ENCODE measurements at regions not wholly inside any gene's neighbourhood (a gene's known extent, or its start where the extent isn't known, plus 50 kb on each side); places are given as distances from the start of the nearest gene placed in this dataset.
"Not testable (repeated sequence)": the region's sequence is repeated elsewhere in the genome, so short reads cannot be mapped to it uniquely, and the experiment has no call there.

DNA sequence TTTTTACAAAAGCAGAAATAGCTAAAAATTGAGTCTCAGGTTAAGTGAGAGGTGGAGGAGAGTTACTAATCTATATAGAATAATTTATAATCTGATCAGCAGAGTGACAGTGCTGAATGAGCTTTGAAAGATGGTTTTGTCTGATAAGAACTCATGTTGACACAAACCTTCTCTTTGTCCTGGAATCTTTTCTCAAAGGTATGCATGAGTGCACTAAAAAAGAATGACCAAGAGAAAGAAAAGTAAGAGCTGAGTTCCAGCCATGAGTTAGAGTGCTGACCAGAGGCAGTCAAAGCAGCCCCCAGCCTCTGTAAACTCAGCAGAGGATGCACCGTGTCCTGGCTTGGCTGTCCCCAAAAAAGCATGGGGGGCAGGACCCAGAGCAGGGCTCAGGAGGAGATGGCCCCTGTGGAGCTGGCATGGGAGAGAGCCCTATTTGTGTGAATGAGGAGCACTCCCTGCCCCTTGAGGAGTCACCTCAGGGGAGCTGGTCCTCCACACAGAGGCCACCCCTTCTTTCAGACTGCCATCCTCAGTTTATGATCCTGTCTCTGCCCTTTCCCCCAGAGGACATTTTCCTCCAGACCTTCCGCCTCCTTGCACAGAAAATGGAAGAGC is 129.8 kb downstream of the SEC23A start:
- no peak for DNase-seq

DNA sequence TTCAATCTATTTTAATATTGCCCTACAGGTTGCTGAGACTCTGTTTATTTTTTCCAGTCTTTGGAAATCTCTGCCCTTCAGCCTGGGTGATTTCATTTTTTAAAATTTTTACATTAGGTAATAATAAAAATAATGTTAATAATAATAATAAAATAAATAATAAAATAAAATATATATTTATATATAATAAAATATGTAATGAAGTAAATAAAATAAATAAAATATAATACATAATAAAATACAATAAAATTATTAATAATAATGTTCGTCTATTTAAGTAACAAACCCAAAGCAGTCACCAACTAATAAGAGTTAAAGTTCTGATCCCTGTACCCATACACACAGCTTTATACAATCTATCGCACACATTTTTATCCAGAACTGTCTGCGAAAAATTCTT is 130.5 kb downstream of the SEC23A start:
- no peak for DNase-seq

DNA sequence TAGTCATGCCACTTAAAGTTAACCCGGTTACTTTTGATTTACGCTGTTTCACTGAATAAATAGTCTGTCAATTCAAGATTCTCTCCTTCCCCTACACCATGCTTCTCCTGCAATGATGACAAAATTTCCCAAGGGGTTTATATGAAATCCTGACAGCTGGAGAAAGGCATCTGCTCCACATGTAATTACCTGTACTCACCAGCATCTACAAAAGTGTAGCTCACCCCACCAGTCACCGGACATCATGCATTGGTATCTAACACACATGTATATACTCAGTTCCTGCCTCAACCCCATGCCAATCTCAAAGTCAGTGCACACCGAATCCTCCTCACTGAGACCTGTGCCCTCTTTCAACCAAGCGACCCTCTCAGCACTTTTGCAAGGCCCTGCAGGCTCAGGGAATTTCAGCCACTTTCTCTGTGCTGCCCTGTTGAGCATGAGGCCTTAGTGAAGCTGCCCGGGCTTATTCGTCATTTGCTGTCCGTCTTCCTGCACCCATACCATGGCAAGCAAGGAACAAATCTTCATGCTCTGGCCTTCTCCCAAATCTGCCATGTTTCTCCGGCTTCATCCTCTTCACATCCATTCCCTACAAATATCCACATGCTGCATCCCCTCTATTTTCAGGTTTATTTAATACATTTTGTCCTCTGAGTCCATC is 131.6 kb downstream of the SEC23A start:
- no peak for DNase-seq

DNA sequence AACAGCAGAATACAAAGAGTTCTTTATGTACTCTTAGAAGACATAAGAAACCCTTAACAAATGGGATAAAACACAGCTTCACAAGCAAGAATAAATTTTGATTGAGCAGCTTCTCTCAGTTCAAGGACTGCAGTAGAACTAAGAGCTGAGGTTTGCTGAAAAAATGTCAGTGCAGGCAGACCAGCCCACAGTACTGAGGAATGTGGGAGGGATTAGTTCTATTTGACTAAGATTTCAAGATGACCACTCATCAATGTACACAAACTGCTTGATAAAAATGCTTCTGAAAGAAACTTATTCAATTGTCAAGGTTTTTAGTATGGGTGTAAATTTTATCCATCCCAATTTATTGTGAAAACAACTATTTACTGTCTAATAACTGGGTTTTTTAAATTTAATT is 138.4 kb downstream of the SEC23A start:
- DNase-seq = no peak

DNA sequence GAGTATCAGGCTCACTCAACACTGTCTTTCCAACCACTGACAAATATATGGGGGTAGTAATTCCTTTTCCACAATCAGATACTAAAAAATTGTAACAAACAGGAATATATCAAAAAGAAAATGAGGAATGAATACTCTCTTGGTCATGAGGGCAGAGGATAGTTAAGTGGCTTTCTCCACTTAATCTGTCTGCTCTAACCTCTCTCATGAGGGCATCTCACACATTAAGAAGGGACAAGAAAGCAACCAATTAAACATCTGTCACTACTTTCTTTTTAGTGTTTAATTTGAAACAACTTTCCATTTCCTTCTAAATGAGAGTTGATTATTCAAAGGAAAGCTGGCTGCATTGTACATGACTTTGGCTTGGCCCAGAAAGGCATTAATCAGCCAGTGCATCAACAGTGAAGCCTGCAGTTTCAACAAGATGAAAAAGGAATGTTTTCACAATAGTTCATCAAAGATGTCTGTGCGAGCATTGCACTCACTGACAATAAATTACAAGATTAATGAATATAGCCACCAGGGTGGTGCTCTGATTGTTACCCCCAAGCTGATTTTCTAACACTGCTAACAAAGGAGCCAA is 142.0 kb downstream of the SEC23A start:
- no peak for DNase-seq

DNA sequence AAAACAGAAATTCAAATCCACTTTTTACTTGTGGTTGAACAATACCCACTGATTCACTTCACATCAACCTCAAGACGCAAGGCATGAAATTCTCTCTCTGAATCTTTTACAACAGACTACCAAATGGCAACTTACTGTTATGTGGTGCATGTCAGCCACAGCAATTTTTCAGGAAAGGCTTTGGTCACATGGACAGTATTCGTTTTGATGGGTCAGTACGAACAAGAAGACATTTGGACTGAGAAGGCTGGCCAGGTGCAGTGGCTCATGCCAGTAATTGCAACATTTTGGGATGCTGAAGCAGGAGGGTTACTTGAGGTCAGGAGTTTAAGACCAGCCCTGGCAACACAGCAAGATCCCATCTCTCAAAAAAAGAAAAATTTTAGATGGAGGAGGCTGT is 144.0 kb downstream of the SEC23A start:
- no peak for DNase-seq

DNA sequence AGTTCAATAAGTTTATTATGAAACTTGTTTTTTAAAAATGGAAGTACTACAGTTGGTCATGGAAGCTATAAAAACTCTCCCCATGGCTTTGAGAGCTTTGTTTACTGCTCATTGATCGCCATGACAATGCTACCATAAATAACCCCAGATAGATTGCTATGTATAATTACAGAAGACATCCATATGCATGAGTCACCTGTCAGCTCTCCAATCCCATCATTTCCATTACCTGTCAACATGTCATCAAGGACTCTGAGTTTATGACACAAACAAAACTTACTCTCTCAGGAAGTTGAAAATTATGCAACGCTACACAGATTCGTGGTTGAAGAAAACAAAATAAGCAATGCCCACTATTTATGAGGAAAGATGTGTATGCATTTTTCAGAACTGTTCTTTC is 144.4 kb downstream of the SEC23A start:
- no peak for DNase-seq

DNA sequence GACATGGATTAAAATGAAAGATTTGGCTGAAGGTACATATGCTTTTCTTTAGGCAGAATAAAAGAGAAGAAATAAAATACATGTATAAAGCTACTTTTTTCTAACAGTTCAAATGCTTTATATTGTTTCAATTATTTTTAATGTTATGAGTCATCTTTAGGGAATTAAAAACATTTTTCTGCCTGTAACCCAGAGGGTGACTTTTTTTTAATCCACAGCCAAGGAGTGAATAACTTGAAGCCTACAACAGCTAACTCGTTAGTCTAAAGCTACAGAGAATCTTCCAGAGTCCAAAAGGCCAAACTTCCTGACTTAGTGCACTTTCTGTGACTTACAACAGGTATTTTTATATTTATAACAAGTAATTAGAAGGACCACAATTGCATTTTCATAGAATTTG is 151.6 kb downstream of the SEC23A start:
- DNase-seq = no peak

DNA sequence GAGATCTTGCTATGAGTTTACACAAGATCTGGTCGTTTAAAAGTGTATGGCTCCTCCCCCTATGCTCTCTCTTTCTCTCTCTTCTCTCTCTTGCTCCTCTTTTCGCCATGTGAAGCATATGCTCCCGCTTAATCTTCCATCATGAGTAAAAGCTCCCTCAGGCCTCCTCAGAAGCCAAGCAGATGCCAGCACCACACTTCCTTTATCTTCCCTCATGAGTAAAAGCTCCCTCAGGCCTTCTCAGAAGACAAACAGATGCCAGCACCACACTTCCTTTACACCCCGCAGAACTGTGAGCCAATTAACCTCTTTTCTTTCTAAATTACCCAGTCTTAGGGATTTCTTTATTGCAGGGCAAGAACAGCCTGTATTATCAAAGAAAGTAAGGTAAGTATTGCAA is 152.4 kb downstream of the SEC23A start:
- DNase-seq = no peak

DNA sequence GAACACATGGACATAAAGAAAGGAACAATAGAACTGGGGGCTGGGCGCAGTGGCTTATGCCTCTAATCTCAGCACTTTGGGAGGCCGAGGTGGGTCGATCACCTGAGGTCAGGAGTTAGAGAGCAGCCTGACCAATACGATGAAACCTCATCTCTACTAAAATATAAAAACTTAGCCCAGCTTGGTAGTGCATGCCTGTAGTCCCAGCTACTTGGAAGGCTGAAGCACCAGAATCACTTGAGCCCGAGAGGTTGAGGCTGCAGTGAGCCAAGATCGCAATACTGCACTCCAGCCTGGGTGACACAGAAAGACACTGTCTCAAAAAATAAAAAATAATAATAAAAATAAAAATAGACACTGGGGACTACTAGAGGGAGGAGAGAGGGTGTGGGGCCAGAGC is 154.5 kb downstream of the SEC23A start:
- DNase-seq = no peak

DNA sequence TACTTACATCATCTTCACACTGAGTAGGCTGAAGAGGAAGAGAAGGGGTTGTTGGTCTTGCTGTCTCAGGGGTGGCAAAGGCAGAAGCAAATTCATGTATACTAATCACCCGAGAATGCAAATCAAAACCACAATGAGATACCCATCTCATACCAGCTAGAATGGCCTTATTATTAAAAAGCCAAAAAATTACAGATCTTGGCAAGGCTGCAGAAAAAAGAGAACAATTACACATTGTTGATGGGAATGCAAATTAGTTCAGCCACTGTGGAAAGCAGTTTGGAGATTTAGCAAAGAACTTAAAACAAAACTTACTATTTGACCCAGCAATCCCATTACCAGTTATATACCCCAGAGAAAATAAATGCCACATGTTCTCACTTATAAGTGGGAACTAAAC is 154.9 kb downstream of the SEC23A start:
- DNase-seq = no peak

DNA sequence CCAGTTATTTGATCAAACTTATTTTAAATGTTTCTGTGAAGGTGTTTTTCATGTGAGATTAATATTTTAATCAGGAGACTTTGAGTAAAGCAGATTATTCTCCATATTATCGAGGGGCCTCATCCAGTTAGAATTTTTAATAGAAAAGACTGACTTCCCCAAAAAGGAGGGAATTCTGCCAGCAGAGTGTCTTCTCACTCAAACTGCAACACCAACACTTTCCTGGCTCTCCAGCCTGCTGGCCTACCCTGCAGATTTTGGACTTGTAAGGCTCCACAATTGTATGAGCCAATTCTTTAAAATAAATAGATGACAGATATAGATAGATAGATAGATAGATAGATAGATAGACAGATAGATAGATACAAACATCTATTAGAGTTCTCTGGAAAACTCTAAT is 155.7 kb downstream of the SEC23A start:
- DNase-seq = no peak

DNA sequence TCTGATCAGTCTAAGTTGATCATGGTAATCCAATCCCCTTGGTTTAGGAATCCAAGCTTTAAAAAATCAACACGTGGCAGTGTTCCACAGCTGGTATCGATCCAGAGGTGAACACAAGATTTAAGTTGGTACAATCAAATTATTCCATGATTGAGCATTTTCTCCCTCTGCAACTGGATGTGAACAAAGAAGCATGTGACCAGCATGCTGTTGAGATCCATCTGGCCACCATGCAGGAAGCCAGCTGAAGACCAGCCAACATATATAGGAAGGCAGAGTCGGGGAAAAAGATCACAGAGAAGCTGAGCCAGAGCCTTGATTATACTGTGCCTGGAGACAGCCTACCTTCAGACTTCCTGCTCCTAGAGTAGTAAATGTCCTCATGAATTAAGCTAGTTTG is 158.3 kb downstream of the SEC23A start:
- no peak for DNase-seq

DNA sequence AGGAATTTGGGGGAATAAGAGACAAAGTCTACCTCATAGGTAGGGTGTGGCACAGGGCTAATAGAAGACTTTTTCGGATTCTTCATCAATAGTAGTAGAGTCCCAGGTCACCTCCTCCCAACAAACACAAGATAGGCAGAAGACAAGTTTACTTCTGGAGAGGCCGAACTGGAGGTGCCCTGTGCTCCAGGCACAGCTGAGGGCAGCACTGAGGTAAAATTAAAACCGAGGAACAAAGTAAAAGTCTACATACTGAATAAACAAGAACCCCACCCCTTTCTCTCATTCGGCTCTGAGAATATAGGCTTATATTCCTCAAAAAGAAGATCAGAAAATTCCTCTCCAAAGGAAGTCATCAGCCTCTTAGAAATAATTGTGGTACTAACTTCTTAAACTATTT is 161.5 kb downstream of the SEC23A start:
- no peak for DNase-seq

DNA sequence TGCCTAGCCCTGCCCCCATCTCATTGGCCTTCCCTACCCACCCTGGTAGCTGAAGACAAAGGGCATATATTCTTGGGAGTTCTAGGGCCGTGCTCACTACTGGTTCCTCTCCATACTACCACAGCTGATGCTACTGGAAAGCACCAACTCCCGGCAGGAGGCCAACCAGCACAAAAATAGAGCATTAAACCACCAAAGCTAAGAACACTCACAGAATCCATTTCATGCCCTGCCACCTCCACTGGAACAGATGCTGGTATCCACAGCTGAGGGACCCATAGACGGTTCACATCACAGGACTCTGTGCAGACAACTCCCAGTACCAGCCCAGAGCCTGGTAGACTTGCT is 170.4 kb downstream of the SEC23A start:
- not testable (repeated sequence) for DNase-seq

DNA sequence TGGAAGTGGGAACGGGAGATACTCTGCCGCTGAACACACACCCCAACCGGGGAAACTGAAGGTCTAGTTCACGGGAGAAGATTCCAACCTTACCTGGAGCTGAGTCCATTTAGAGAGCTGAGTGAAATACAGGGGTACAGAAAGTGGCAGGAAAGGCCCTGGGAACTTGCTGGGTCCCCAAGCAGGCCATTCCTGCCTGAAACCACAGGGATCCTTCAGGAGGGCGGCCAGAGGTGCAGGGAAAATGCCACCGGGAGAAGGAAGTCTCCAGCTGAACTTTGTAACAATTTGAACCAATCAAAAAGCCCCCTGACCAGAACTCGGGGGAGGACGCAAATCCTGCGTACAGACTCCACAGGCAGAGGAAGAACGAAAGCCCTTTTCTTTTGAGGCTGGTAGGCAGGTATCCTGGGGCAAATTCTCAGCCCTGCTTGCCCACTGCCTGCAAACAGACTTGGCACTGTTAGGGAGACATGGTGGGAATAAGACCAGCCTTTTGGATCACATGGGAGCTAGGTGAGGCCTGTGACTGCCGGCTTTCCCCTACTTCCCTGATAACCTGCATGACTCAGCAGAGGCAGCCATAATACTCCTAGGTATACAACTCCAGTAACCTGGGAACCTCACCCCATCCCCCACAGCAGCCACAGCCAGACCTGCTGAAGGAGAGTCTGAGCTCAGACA is 170.9 kb downstream of the SEC23A start:
- no peak for DNase-seq

DNA sequence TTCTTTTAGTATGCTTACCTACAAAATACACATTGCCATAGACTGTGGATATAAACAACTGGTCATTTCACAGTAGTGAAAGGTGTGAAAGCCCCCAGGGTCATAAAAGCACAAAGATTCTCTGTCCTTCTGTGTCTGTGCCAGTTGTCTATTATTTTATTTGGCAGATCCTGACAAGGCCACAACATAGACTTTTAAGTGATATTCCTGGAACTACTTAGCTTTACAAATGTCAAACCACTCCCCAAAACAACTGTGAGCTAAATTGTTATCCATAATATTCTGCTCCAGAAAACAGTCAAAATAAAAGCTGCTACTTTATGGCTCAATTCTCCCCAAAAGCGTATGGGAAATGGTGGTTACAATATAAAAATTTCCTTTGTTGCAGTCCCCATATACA is 172.1 kb downstream of the SEC23A start:
- no peak for DNase-seq

DNA sequence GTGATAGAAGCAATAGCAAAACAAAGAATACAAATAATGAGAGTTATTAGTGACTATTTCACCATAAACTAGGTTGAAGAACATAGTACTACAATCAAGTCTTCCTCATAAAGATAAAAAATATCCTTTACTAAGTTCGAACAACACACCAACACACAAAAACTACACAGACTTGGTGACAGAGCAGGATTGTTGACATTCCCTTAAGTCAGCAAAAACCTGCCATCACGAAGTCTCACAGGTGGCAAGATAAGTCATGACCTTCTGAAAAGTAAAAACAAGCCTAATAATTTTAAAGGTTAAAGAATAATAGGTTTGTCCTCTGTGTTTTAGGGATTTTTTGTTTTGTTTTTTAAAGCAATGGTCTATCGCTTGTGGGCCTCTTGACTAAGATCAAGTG is 173.0 kb downstream of the SEC23A start:
- no peak for DNase-seq

DNA sequence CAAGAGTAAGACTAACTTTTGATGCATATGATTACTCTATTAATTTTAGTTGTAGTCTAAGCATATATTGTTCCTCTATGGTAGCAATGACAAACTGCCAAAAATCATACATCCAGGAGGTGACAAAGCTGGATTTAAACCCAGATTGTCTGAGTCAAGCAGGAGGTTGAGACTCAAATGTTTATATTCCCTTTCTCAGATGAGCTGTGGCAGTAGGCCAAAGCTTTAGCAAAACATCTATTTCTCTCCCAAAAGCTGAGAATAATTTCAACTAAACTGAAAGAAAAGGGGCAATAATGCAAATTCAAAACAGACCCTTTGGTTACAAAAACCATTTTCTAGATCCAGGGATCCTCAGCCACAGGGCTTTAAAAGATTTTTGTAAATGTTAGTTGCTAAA is 173.6 kb downstream of the SEC23A start:
- no peak for DNase-seq

DNA sequence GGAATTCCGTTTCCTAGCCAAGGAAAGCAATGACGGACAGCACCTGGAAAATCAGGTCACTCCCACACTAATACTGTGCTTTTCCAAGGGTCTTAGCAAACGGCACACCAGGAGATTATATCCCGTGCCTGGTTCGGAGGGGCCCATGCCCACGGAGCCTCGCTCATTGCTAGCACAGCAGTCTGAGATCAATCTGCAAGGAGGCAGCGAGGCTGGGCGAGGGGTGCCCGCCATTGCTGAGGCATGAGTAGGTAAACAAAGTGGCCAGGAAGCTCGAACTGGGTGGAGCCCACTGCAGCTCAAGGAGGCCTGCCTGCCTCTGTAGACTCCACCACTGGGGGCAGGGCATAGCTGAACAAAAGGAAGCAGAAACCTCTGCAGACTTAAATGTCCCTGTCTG is 181.1 kb downstream of the SEC23A start:
- DNase-seq = not testable (repeated sequence)

DNA sequence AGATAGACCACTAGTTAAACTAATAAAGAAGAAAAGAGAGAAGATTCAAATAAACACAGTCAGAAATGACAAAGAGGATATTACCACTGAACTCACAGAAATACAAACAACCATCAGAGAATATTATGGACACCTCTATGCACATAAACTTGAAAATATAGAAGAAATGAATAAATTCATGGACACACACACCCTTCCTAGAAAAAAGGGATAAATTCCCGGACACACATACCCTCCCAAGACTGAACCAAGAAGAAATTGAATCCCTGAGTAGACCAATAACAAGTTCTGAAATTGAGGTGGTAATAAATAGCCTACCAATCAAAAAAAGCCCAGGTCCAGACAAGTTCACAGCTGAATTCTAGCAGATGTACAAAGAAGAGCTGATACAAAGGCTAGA is 187.9 kb downstream of the SEC23A start:
- no peak for DNase-seq

DNA sequence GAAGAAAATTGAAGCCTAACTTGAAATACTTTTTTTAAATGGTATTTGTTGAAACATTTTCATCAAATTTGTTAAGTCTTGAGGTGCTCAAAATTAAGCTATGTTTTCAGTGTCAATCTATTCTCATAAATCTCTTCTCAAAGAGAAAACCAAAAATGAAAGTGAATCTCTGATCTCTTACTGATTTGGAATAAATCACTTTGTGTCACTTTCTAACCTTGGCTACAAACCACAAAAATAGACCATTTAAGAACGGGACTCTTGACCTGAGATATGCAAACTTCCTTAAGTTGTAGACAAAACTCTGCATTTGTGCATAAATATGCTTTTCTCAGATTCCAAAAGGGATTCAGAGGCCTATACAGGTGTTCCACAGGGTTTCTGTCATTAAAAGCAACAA is 192.9 kb downstream of the SEC23A start:
- no peak for DNase-seq

DNA sequence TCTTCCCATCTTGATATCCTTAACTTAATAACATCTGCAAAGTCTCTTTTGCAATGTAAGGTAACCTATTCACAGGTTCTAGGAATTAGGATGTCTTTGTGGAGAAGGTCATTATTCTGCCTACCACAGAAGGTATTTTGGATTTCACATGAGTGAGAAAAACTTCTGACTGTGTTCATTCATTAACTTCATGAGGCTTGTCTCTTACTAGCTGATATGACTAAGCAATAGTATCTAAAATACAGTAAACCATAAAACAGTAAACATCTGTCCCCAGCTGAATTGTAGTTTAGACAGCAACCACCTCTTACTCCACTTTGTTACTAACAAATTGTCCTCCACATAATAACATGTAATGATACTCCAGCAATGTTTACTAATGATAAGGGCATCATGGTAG is 198.1 kb downstream of the SEC23A start:
- DNase-seq = no peak

DNA sequence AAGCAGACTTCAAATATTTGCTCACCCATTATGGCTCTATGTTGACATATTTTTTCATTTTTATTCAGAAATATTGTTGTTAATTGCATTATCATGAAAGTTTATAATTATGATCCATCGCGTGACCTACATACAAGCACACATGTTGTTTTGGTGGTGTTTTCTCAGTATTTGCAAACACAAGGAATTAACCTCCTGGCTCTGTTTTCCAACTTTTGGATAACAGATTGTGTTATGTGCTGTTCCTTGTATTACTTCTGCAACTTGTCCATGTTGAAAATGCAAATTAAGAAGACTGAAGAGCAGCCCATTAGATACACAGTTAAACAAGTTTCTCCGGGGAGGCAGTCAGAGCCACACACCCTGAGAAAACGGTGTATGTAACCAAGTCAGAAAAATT is 201.2 kb downstream of the SEC23A start:
- no peak for DNase-seq

Measured in stimulated activated CD4-positive, alpha-beta T cell treated with anti-CD3 and anti-CD28 coated beads, Interleukin-4, amount 100 ng/mL, for 1 hour (primary cell).